HepG2 (cell line): ENCODE measurements at regions not wholly inside any gene's neighbourhood (a gene's known extent, or its start where the extent isn't known, plus 50 kb on each side); places are given as distances from the start of the nearest gene placed in this dataset.

ENCODE experiments used
- CTCF ChIP-seq: sonication (generic); formaldehyde crosslinking; IDR thresholded peaks from 2 replicates; pipeline ENCODE4 v1.5.0; 2020; ENCODE audit warnings: mild to moderate bottlenecking, missing genetic modification reagents, moderate library complexity
- NCOA2 ChIP-seq: sonication (generic); formaldehyde crosslinking; IDR thresholded peaks from 2 replicates; pipeline ENCODE4 v1.8.0; 2022; ENCODE audit warnings: inconsistent platforms
- ZZZ3 ChIP-seq: sonication (generic); formaldehyde crosslinking; IDR thresholded peaks from 2 replicates; pipeline ENCODE4 v1.4.0; 2020; ENCODE audit warnings: missing genetic modification reagents, mild to moderate bottlenecking, borderline replicate concordance

GRCh38 chr1:223048026-223048425, 95.0 kb downstream of the TLR5 start:
- TF ChIP-seq CTCF (CRISPR knock-in tag): no peak
- TF ChIP-seq ZZZ3 (CRISPR knock-in tag): no peak
- TF ChIP-seq NCOA2 (CRISPR knock-in tag): no peak
